Osteocyte (in vitro differentiated cells): ENCODE measurements at regions not wholly inside any gene's neighbourhood (a gene's known extent, or its start where the extent isn't known, plus 50 kb on each side); places are given as distances from the start of the nearest gene placed in this dataset.
A peak's percentile ranks its signal among the peaks of the same experiment; 100 is the strongest.

Experiments
- DNase-seq: peaks from one replicate; pipeline ENCODE4 v3.0.0; 2021; ENCODE audit warnings: mixed read lengths; ENCODE audit not compliant: unreplicated experiment; ENCODE audit errors: extremely low spot score
- H3K27ac Mint-ChIP-seq: one replicate; pipeline ENCODE4 v1.8.0; 2021; ENCODE audit warnings: mild to moderate bottlenecking, mixed read lengths; ENCODE audit not compliant: unreplicated experiment
- H3K27me3 Mint-ChIP-seq: one replicate; pipeline ENCODE4 v1.8.0; 2021; ENCODE audit warnings: mixed read lengths; ENCODE audit not compliant: unreplicated experiment
- H3K36me3 Mint-ChIP-seq: one replicate; pipeline ENCODE4 v1.8.0; 2021; ENCODE audit warnings: mixed read lengths; ENCODE audit not compliant: unreplicated experiment
- H3K4me1 Mint-ChIP-seq: one replicate; pipeline ENCODE4 v1.8.0; 2021; ENCODE audit warnings: mixed read lengths; ENCODE audit not compliant: unreplicated experiment
- H3K4me3 Mint-ChIP-seq: one replicate; pipeline ENCODE4 v1.8.0; 2021; ENCODE audit warnings: mild to moderate bottlenecking, moderate library complexity, mixed read lengths; ENCODE audit not compliant: unreplicated experiment
- H3K9me3 Mint-ChIP-seq: one replicate; pipeline ENCODE4 v1.8.0; 2021; ENCODE audit warnings: mixed read lengths; ENCODE audit not compliant: unreplicated experiment
- CTCF ChIP-seq: fragments of 200-600 bp; sonication (generic); IDR thresholded peaks from 2 replicates; pipeline ENCODE4 v1.5.0; 2021; ENCODE audit warnings: antibody characterized with exemption, mild to moderate bottlenecking, moderate library complexity

- H3K9me3 Mint-ChIP-seq: no peaks in the 10 kb centered on the region
- H3K4me3 Mint-ChIP-seq: no peak overlapping the region
- no peak for TF ChIP-seq CTCF
- H3K27ac Mint-ChIP-seq: peak overlapping the region; percentile 32
- H3K4me1 Mint-ChIP-seq: peaks cover 33% of the 10 kb centered on the region
- no peaks in the 10 kb centered on the region for H3K36me3 Mint-ChIP-seq
- no peak for DNase-seq
- no peaks in the 10 kb centered on the region for H3K27me3 Mint-ChIP-seq
Measured at GRCh38 chr18:55997151-55997561, 409.2 kb upstream of the TCF4 start.

- no peaks in the 10 kb centered on the region for H3K36me3 Mint-ChIP-seq
- H3K27ac Mint-ChIP-seq: no peak overlapping the region
- DNase-seq: no peak
- H3K4me1 Mint-ChIP-seq: peaks cover 33% of the 10 kb centered on the region
- no peak for TF ChIP-seq CTCF
- H3K27me3 Mint-ChIP-seq: no peaks in the 10 kb centered on the region
- no peaks in the 10 kb centered on the region for H3K9me3 Mint-ChIP-seq
- H3K4me3 Mint-ChIP-seq: no peak overlapping the region
Measured at GRCh38 chr18:55996717-55997116, 408.7 kb upstream of the TCF4 start.

- TF ChIP-seq CTCF: no peak
- H3K27me3 Mint-ChIP-seq: no peaks in the 10 kb centered on the region
- H3K4me1 Mint-ChIP-seq: no peaks in the 10 kb centered on the region
- no peaks in the 10 kb centered on the region for H3K9me3 Mint-ChIP-seq
- H3K36me3 Mint-ChIP-seq: no peaks in the 10 kb centered on the region
- H3K27ac Mint-ChIP-seq: no peak overlapping the region
- no peak for DNase-seq
- H3K4me3 Mint-ChIP-seq: no peak overlapping the region
Measured at GRCh38 chr18:55990186-55990585, 402.2 kb upstream of the TCF4 start.

- no peak for DNase-seq
- H3K36me3 Mint-ChIP-seq: no peaks in the 10 kb centered on the region
- H3K4me1 Mint-ChIP-seq: no peaks in the 10 kb centered on the region
- no peaks in the 10 kb centered on the region for H3K27me3 Mint-ChIP-seq
- no peak overlapping the region for H3K4me3 Mint-ChIP-seq
- peaks cover 7% of the 10 kb centered on the region for H3K9me3 Mint-ChIP-seq
- no peak for TF ChIP-seq CTCF
- no peak overlapping the region for H3K27ac Mint-ChIP-seq
Measured at GRCh38 chr18:55988537-55988936, 400.5 kb upstream of the TCF4 start.

- Mint-ChIP-seq H3K4me3 (peak overlapping the region; percentile 4), H3K36me3 (no peaks in the 10 kb centered on the region), H3K27me3 (no peaks in the 10 kb centered on the region), H3K4me1 (peaks cover 11% of the 10 kb centered on the region), H3K27ac (peak overlapping the region; percentile 65), H3K9me3 (peaks cover 8% of the 10 kb centered on the region)
- no peak for TF ChIP-seq CTCF
- no peak for DNase-seq
Measured at GRCh38 chr18:55983433-55983832, 395.4 kb upstream of the TCF4 start.
